Subcutaneous adipose tissue (tissue), 1 donor: ENCODE measurements at regions not wholly inside any gene's neighbourhood (a gene's known extent, or its start where the extent isn't known, plus 50 kb on each side); places are given as distances from the start of the nearest gene placed in this dataset.

Source experiments
- CTCF ChIP-seq: fragments of 450-650 bp; IDR thresholded peaks from one replicate; pipeline ENCODE4 v1.5.1; 2016; ENCODE audit warnings: low read depth, mild to moderate bottlenecking, control low read depth, antibody characterized with exemption, moderate library complexity

- no peak for TF ChIP-seq CTCF
Observed at GRCh38 chr20:47982574-47983360, 197.5 kb upstream of the SULF2 start.

- no peak for TF ChIP-seq CTCF
Observed at GRCh38 chr20:47981222-47981621, 195.9 kb upstream of the SULF2 start.

GRCh38 chr20:47980336-47981177 is 195.3 kb upstream of the SULF2 start:
- TF ChIP-seq CTCF: no peak

- no peak for TF ChIP-seq CTCF
Observed at GRCh38 chr20:47974234-47974878, 189.1 kb upstream of the SULF2 start.

- TF ChIP-seq CTCF: no peak
Observed at GRCh38 chr20:47973519-47974233, 188.4 kb upstream of the SULF2 start.

- TF ChIP-seq CTCF: no peak
Observed at GRCh38 chr20:47972916-47973309, 187.6 kb upstream of the SULF2 start.
